CD14-positive monocyte (primary cell): ENCODE measurements at regions not wholly inside any gene's neighbourhood (a gene's known extent, or its start where the extent isn't known, plus 50 kb on each side); places are given as distances from the start of the nearest gene placed in this dataset.

Experiments used
- DNase-seq, 3 donors: peaks; one replicate each; pipeline ENCODE4 v3.0.0-alpha.2; 2011 to 2022
- H2AFZ ChIP-seq: 2 replicates; pipeline ENCODE4 v1.6.0; 2012; ENCODE audit warnings: mild to moderate bottlenecking, low read depth, low read length, inconsistent platforms; ENCODE audit not compliant: insufficient read depth, poor library complexity, severe bottlenecking
- H3K27ac ChIP-seq, 2 donors: 1 replicate in 1 of 2; 2 replicates in 1 of 2; pipeline ENCODE4 v1.5.1; 2012 to 2013; ENCODE audit warnings: low read length in 2 of 2, control low read depth in 1 of 2, inconsistent platforms in 1 of 2, low read depth in 1 of 2, mild to moderate bottlenecking in 1 of 2
- H3K27me3 ChIP-seq, 2 donors: one replicate each; pipeline versions ENCODE4 v1.6.0 to v1.6.1; 2011 to 2013; ENCODE audit warnings: low read length in 2 of 2; ENCODE audit not compliant: control insufficient read depth in 2 of 2, insufficient read depth in 2 of 2
- H3K36me3 ChIP-seq, 2 donors: replicated peaks in 1 of 2; 1 replicate in 1 of 2; 2 replicates in 1 of 2; pipeline versions ENCODE4 v1.5.1 to v1.6.1; 2012 to 2013; ENCODE audit warnings: low read length in 2 of 2, control low read depth in 1 of 2, inconsistent platforms in 1 of 2, mild to moderate bottlenecking in 1 of 2; ENCODE audit not compliant: insufficient read depth in 2 of 2, control insufficient read depth in 1 of 2
- H3K4me1 ChIP-seq, 2 donors: 1 replicate in 1 of 2; 2 replicates in 1 of 2; pipeline versions ENCODE4 v1.5.1 to v1.6.1; 2012 to 2013; ENCODE audit warnings: low read length in 2 of 2, control low read depth in 1 of 2, inconsistent platforms in 1 of 2, mild to moderate bottlenecking in 1 of 2, moderate library complexity in 1 of 2; ENCODE audit not compliant: insufficient read depth in 2 of 2, control insufficient read depth in 1 of 2
- H3K4me2 ChIP-seq: replicated peaks from 2 replicates; pipeline ENCODE3; 2012; ENCODE audit warnings: low read length, moderate library complexity, mild to moderate bottlenecking; ENCODE audit not compliant: poor library complexity, severe bottlenecking; ENCODE audit errors: extremely low read depth
- H3K4me3 ChIP-seq, 3 experiments: fragments of 200-600 bp in 1 of 3; sonication (generic) in 1 of 3; replicated peaks in 1 of 3; 1 replicate in 2 of 3; 2 replicates in 1 of 3; pipeline ENCODE4 v1.5.1; 2011 to 2013; ENCODE audit warnings: low read length in 3 of 3, mild to moderate bottlenecking in 3 of 3, control low read depth in 2 of 3, low read depth in 2 of 3, inconsistent platforms in 1 of 3, moderate library complexity in 1 of 3
- H3K79me2 ChIP-seq: 2 replicates; pipeline ENCODE4 v1.6.0; 2012; ENCODE audit warnings: mild to moderate bottlenecking, control low read depth, inconsistent platforms, low read length, moderate library complexity; ENCODE audit not compliant: insufficient read depth
- H3K9ac ChIP-seq: 2 replicates; pipeline ENCODE4 v1.6.0; 2017; ENCODE audit warnings: low read length, mild to moderate bottlenecking; ENCODE audit not compliant: insufficient read depth, poor library complexity, severe bottlenecking
- H3K9me3 ChIP-seq, 2 donors: replicated peaks in 1 of 2; 1 replicate in 1 of 2; 2 replicates in 1 of 2; pipeline versions ENCODE4 v1.5.1 to v1.6.1; 2012 to 2013; ENCODE audit warnings: low read length in 2 of 2, control low read depth in 1 of 2; ENCODE audit not compliant: control insufficient read depth in 1 of 2, insufficient read depth in 1 of 2
- H4K20me1 ChIP-seq: 2 replicates; pipeline ENCODE4 v1.6.0; 2012; ENCODE audit warnings: mild to moderate bottlenecking, low read length, control low read depth, moderate library complexity; ENCODE audit not compliant: insufficient read depth
- H3K27ac Mint-ChIP-seq, 7 donors: one replicate each; pipeline ENCODE4 v1.8.0; 2020; ENCODE audit warnings: mild to moderate bottlenecking in 7 of 7, mixed read lengths in 7 of 7, moderate library complexity in 6 of 7, inconsistent platforms in 2 of 7
- H3K27me3 Mint-ChIP-seq, 3 donors: one replicate each; pipeline ENCODE4 v1.8.0; 2021 to 2022; ENCODE audit warnings: low read depth in 3 of 3, mild to moderate bottlenecking in 3 of 3, mixed read lengths in 3 of 3, moderate library complexity in 3 of 3, inconsistent platforms in 1 of 3
- H3K36me3 Mint-ChIP-seq, 2 donors: one replicate each; pipeline ENCODE4 v1.8.0; 2020; ENCODE audit warnings: mixed read lengths in 2 of 2, inconsistent platforms in 1 of 2, mild to moderate bottlenecking in 1 of 2
- H3K4me1 Mint-ChIP-seq: one replicate; pipeline ENCODE4 v1.8.0; 2020; ENCODE audit warnings: mild to moderate bottlenecking, mixed read lengths
- H3K4me3 Mint-ChIP-seq, 2 donors: one replicate each; pipeline ENCODE4 v1.8.0; 2020; ENCODE audit warnings: mild to moderate bottlenecking in 2 of 2, mixed read lengths in 2 of 2, moderate library complexity in 1 of 2
- H3K9me3 Mint-ChIP-seq, 7 donors: one replicate each; pipeline ENCODE4 v1.8.0; 2020 to 2022; ENCODE audit warnings: mixed read lengths in 7 of 7, mild to moderate bottlenecking in 6 of 7, moderate library complexity in 6 of 7, inconsistent platforms in 2 of 7
- WGBS: methylation state at CpG from one replicate; pipeline ENCODE4 v1.1.5; 2013; ENCODE audit warnings: missing lambda C conversion rate; ENCODE audit not compliant: insufficient coverage; 5-methylcytosine and 5-hydroxymethylcytosine counted together
- intact Hi-C, 2 donors: fragments of 100-400 bp; cut with micrococcal nuclease; formaldehyde crosslinking; loops; one replicate each; pipeline versions ENCODE4 v1.15.0 to v1.15.1; 2023
- TF ChIP-seq, protein P1 (sequence below): fragments of 200-600 bp; IDR thresholded peaks from one replicate; pipeline ENCODE4 v1.8.0; 2022; ENCODE audit warnings: antibody characterized with exemption, mild to moderate bottlenecking

DNA sequence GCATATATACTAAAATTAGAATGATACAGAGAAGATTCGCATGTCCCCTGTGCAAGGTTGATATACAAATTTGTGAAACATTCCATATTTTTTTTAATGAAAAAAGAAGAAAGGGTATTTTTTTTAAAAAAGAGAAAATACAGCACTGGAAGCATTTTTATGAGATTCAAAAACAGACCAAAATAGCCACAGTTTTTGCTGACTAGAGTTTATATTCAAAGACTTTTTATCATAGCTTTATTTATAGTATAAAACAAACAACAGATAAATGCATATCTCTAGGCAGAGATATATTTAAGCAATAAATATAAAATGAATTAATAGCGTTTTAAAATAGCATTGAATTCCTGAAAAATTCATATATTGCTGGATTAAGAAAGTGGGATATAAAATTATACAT lies 436.5 kb upstream of the ACVR2A start:
- Histone ChIP-seq H3K9me3 (no peaks in the 10 kb centered on the region), H4K20me1 (no peaks in the 10 kb centered on the region), H3K4me2 (no peak overlapping the region), H3K27ac (no peak overlapping the region), H3K27me3 (no peaks in the 10 kb centered on the region), H3K36me3 (no peaks in the 10 kb centered on the region), H3K4me3 (no peak overlapping the region), H2AFZ (no peak overlapping the region), H3K4me1 (no peaks in the 10 kb centered on the region), H3K79me2 (no peaks in the 10 kb centered on the region), H3K9ac (no peak overlapping the region)
- intact Hi-C loops = no loop called here
- Mint-ChIP-seq H3K27me3 (peaks cover 0 to 3% (median 0%) of the 10 kb centered on the region in 3 donors), H3K4me3 (no peak overlapping the region), H3K27ac (no peak overlapping the region), H3K36me3 (no peaks in the 10 kb centered on the region), H3K9me3 (peaks cover 0 to 9% (median 5%) of the 10 kb centered on the region in 7 donors), H3K4me1 (no peaks in the 10 kb centered on the region)
- WGBS = no CpG with 5 or more reads among the region's 2 CpGs
- no peak for DNase-seq
- TF ChIP-seq, protein P1, sequence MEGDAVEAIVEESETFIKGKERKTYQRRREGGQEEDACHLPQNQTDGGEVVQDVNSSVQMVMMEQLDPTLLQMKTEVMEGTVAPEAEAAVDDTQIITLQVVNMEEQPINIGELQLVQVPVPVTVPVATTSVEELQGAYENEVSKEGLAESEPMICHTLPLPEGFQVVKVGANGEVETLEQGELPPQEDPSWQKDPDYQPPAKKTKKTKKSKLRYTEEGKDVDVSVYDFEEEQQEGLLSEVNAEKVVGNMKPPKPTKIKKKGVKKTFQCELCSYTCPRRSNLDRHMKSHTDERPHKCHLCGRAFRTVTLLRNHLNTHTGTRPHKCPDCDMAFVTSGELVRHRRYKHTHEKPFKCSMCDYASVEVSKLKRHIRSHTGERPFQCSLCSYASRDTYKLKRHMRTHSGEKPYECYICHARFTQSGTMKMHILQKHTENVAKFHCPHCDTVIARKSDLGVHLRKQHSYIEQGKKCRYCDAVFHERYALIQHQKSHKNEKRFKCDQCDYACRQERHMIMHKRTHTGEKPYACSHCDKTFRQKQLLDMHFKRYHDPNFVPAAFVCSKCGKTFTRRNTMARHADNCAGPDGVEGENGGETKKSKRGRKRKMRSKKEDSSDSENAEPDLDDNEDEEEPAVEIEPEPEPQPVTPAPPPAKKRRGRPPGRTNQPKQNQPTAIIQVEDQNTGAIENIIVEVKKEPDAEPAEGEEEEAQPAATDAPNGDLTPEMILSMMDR = no peak

DNA sequence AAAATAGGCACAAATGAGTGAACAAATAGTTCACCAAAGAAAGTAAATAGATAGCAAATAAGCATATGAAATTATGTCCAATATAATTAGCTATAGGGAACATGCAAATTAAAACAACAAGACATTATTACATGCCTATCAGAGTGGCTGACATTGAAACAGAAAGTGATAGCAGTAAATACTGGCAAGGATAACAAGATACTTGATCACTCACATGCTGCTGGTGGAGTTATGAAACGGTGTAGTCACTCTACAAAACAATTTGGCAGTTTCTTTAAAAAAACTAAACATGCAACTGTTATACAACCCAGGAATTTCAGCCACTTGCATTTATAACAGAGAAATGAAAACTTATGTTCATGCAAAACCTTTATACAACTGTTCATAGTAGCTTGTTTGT lies 439.2 kb upstream of the ACVR2A start:
- Histone ChIP-seq H3K36me3 (no peaks in the 10 kb centered on the region), H3K27ac (no peak overlapping the region), H3K27me3 (no peaks in the 10 kb centered on the region), H3K4me2 (no peak overlapping the region), H4K20me1 (no peaks in the 10 kb centered on the region), H3K4me3 (no peak overlapping the region), H3K9me3 (no peaks in the 10 kb centered on the region), H3K4me1 (no peaks in the 10 kb centered on the region), H3K9ac (no peak overlapping the region), H3K79me2 (no peaks in the 10 kb centered on the region), H2AFZ (no peak overlapping the region)
- H3K27ac Mint-ChIP-seq = no peak overlapping the region
- H3K27me3 Mint-ChIP-seq = peaks cover 0 to 1% (median under 1%) of the 10 kb centered on the region in 3 donors
- TF ChIP-seq, protein P1 = no peak
- H3K4me3 Mint-ChIP-seq = no peak overlapping the region
- no peak for DNase-seq
- no peaks in the 10 kb centered on the region for H3K4me1 Mint-ChIP-seq
- intact Hi-C loops = no loop called here
- no CpG with 5 or more reads among the region's 1 CpG for WGBS
- no peaks in the 10 kb centered on the region for H3K36me3 Mint-ChIP-seq
- H3K9me3 Mint-ChIP-seq = peaks cover 0 to 5% (median 0%) of the 10 kb centered on the region in 7 donors
